OCI-LY3 (cell line): ENCODE measurements at regions not wholly inside any gene's neighbourhood (a gene's known extent, or its start where the extent isn't known, plus 50 kb on each side); places are given as distances from the start of the nearest gene placed in this dataset.

ENCODE experiments used
- CTCF ChIP-seq: fragments of 200-600, 300-600 bp; sonication (generic); IDR thresholded peaks from 2 replicates; pipeline ENCODE4 v1.5.1; 2014; ENCODE audit warnings: antibody characterized with exemption, low read length, low read depth
- EZH2phosphoT487 ChIP-seq: fragments of 200-600 bp; shearing (Covaris generic); IDR thresholded peaks from 2 replicates; pipeline ENCODE4 v1.6.1; 2018; ENCODE audit warnings: antibody characterized with exemption, mixed run types, low read depth

GRCh38 chr4:170868170-170868569, 778.4 kb upstream of the AADAT start:
- TF ChIP-seq CTCF (no peak), EZH2phosphoT487 (no peak)
